ENCODE measurements at regions not wholly inside any gene's neighbourhood (a gene's known extent, or its start where the extent isn't known, plus 50 kb on each side); places are given as distances from the start of the nearest gene placed in this dataset.
A peak's percentile ranks its signal among the peaks of the same experiment; 100 is the strongest.
"Not testable (repeated sequence)": the region's sequence is repeated elsewhere in the genome, so short reads cannot be mapped to it uniquely, and the experiment has no call there.

DNA sequence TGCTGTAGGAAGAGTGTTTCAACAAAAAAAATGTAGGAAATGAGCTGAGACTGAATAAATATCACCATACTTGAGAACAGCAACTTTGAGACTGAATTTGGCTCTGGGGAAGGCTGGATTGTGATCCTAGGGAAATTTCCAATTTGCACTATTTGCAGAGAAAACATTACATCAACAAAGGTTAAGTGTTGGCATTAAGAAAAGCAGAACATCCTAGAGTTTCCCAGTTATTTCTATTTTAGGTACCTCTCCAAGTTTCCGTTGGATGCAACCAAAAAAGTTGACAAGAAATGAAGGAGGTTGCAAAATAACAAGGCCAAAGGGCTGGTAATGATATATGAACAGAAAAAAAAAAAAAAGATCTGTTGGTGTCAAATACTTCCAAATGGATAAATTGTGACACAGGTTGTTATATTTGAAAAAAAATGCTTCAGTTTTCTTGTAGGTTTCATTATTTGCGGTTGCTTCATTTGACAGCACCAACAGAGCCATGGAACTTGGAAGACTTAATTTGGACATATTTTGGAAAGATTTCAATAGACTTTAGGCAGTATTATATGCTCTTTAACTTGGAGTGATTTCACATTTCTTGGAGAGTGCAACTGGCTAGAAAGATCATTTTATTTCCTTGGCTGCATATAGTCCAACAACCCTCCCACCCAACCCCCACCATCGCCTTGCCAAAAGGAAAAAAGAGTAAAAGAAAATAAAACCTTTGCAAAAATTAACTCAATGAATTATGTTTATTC lies 230.8 kb downstream of the ZNF608 start:
- no peak for DNase-seq (ENCODE audit: low read depth)

DNA sequence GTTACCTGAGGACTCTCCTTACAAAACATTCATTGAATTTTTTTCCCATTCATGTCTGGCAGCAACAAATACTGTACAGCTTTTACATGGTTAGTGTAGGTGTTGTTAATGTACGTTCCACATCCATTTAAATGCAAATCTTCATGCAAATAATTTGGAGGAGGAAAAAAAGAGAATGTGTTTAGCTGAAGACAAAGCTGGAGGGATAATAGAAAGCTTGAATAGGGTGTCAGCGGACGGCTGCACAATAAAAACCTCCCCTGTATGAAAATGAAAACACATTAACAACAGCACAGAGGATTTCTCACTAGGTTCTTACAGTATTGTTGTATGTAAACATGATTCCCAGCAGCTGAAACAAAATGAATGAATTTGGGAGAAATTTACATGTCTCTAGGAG lies 231.5 kb downstream of the ZNF608 start:
- DNase-seq (ENCODE audit: low read depth) = no peak

DNA sequence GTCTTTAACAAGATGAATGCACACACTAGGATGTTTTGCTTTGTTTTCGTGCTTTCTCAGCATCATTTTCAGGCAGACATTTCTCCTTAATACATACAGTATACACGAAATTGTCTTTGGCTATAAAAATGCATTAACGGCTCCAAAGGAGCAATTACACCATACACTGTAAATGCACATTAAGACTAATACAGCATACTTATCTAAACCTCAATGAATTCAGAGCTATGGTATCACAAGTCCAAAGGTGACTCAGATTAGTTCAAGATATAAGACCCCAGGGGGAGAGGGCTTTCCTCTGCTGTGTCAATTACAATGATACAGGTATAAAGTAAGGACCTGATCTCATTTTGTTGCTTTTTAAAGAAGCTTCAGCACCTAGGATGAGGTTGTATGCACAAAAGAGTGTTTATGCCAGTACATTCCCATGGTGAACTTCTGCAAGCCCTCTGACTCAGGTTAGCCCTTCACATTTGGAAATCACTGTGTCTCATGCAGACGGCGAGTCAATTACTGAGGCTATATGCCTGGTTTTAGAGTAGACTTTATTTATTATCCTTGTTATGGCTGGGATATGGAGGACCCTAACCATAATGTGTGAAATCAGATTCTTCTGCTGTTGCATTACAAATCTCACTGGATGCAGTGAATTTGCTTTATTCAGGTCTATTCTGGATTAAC lies 233.3 kb downstream of the ZNF608 start:
- no peak for DNase-seq (ENCODE audit: low read depth)

DNA sequence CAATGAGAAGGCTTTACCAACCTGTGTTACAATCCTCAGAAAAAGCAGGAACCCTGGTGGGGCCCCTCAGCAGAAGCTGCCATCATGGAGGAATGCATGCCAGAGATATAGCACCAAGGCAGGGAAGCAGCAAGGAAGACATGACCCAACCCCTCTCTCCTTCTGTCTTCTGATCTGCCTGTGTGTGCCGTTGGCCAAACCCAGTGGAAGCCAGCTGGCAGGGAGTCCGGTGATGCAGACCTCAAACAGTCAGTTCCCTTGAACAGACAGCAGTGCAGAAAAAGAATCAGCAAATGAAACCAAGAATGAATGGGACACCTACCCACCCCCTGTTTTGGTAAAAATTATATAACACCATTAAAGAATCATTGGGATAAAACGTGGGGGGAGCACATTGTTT lies 234.2 kb downstream of the ZNF608 start:
- DNase-seq (ENCODE audit: low read depth) = peak; percentile 45

DNA sequence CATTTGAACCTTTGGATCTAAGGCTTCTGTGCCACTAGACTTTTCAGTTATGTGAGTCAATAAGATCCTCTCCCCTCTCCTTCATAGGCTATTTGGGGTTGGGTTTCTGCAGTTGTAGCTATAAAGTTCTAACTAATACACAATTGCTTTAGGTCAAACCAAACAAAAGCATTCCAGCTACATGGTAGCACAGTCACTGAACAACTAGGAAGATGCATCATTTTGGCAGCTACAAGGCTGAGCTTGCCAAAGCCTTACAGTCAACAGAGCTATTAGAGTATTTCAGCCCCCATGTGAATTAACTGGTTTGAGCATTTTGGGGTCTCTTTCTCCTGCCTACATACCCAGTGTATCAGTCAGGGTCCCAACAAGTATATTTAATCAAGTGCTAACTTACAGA lies 234.6 kb downstream of the ZNF608 start:
- no peak for DNase-seq (ENCODE audit: low read depth)

DNA sequence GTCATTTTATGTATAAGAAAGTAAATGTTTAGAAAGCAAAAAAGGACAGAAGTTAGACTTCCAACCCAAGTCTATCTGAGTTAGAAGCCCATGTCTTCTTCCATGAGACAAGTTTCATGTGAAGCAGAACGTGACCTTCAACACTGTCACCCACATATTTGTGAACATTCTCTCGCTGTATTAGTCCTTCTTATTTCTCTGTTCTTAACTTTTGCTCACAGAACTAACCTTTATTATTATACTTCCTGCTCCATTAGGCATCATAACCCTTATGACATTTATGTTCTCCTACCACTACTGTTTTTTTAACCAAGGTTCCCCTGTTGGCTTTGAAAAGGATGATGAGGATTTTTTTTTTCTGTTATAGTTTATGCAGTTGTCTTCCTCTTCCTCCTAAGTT lies 238.8 kb downstream of the ZNF608 start:
- DNase-seq (ENCODE audit: low read depth) = no peak

DNA sequence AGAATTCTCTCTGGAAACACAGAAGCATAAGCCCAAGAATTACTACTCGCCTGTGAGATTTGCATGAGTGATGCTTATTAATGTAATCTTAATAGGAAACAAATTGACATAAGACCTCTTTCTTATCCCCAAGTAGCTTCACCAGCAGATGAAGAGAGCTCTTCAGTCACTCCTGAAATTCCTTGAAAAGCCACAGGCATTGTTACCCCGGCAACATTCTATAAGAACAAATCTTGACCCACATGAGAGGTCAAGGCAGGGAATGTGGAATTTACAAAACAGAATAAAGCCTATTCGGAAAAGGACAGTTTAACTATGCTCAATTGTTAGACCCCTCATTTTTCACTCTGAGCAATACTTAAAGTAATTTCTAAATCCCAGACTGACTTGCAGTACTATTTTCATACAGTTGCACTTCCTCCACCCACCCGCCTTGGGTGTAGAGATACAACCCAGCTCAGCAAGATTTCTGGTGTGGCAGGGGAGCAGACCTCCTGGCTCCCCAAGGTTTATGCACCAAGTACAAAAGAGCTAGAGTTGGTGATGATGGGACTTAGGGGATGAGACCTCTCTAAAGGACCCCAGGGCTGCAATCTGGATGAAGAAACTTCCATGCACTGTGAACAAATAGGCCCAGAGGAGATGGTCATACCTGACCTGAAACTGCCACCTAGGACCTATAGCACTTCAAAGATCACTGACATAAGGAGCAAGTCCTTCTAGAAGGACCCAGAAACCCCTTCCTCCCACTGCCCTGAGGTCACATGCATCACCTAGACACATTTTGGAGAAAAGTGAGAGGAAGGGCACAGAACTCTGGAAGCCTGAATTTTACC lies 242.1 kb downstream of the ZNF608 start:
- DNase-seq (ENCODE audit: low read depth) = peak; percentile 24

DNA sequence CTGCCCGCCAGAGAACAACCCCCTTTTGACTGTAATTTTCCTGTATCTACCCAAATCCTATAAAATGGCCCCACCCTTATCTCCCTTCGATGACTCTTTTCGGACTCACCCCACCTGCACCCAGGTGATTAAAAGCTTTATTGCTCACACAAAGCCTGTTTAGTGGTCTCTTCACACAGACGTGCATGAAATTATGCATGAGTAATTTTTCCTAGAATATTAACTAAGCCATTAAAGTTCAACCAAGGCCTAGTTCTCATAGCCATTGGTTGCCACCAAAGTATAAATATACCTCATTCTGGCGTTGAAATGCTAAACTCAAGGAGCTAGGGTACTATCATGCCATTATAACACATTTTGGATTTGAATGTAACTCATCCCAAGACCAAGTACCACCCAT lies 243.9 kb downstream of the ZNF608 start:
- DNase-seq (ENCODE audit: low read depth) = no peak

DNA sequence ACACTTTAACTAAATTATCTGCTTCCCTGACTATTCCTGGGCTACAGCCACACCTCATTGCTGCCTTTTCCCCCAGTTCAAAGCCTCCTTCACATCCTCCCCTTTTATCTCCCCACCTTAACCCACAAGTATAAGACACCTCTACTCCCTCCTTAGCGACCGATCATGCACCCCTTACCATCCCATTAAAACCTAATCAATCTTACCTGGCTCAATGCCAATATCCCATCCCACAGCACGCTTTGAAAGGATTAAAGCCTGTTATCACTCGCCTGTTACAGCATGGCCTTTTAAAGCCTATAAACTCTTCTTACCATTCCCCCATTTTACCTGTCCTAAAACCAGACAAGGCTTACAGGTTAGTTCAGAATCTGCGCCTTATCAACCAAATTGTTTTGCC lies 246.6 kb downstream of the ZNF608 start:
- not testable (repeated sequence) for DNase-seq (ENCODE audit: low read depth)

DNA sequence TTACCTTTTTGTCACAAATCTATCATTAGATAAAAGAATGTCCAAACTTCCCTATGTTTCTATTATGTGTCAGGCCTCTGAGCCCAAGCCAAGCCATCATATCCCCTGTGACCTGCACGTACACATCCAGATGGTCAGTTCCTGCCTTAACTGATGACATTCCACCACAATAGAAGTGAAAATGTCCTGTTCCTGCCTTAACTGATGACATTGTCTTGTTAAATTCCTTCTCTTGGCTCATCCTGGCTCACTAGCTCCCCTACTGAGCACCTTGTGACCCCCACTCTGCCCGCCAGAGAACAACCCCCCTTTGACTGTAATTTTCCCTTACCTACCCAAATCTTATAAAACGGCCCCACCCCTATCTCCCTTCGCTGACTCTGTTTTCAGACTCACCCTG lies 249.5 kb downstream of the ZNF608 start:
- not testable (repeated sequence) for DNase-seq (ENCODE audit: low read depth)

DNA sequence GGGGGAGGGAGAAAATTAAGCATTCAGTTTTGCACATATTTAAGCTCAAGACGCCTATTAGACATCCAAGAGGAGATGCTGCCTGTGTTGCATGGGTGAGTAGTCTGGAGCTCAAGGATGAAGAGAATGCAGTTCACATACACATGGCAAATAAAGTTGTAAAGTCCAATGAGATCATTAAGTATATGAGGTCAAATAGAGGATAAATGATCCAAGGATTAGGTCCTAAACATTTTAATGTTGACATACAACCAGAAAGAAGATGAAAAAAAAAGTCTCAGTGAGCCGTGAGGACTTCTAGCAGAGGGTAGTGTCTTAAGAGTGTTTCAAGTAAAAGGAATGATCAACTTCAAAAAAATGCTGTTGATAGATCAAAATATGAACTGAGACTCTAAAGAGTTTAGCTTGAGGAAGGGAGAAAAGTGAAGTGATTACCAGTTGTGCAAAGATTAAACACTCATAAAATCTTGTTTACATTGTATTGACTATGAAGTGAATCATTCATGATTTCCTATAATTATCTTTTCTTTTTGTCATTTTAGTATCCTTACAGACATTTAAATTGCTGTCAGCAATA lies 251.8 kb downstream of the ZNF608 start:
- DNase-seq (ENCODE audit: low read depth) = no peak

DNA sequence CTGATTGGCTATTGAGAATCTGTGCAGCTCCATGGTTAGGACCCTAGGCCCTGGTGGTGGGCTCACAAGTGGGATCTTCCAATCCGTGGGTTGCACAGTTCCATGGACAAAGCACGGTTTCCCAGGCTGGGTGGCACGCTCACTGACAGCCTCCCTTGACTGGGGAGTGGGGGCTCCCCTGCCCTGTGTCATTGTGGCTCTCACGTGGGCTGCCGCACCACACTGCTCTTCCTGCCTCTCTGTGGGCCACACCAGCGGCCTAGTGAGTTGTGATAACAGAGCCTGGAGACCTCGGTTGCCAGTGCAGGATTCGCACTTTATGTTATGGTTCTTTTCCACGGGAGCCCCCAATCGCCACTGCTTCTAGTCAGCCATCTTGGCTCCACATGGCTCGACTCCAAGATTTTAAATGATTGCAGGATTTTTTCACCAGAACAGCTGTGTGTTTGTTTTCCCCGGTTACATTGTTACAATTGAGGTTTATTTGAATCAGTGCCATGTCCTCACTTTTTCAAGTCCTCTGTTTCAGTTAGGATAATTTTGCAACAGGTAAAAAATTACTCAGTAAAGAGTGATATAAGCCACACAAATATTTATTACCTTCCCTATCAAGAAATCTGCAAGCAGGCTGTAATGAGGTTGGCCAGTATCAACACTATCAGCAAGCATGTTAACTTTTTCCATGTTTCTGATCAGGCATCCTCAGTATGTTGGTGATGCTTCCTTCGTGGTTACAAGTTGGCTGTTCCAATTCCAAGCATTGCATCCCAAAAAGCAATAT lies 253.8 kb downstream of the ZNF608 start:
- peak; percentile 37 for DNase-seq (ENCODE audit: low read depth)

DNA sequence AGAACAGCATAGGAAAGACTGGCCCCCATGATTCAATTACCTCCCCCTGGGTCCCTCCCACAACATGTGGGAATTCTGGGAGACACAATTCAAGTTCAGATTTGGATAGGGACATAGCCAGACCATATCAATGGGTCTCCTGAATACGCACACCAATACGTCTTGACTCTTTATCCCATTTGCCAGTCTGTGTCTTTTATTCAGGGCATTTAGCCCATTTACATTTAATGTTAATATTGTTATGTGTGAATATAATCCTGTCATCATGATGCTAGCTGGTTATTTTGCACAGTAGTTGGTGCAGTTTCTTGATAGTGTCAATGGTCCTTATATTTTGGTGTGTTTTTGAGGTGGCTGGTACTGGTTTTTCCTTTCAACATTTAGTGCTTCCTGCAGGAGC lies 256.1 kb downstream of the ZNF608 start:
- DNase-seq (ENCODE audit: low read depth) = not testable (repeated sequence)

DNA sequence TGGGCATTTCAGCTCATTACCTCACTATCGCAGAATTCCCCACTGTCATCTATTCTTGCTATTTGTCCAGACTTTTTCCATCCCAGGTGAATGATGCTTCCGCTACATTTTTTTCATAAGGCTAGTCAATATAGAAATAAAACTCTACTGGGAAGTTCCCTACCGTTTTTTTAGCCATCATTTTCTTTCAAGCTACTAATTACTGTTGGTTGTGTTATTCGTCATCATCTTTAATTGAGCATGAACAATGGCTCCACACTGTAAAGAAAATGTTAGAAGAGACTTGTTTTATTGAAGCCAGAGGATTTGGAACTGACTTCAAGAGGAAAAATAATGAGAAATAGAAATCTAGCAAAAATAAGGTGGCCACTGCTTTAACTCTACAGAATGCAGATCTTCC lies 265.0 kb downstream of the ZNF608 start:
- DNase-seq (ENCODE audit: low read depth) = no peak

DNA sequence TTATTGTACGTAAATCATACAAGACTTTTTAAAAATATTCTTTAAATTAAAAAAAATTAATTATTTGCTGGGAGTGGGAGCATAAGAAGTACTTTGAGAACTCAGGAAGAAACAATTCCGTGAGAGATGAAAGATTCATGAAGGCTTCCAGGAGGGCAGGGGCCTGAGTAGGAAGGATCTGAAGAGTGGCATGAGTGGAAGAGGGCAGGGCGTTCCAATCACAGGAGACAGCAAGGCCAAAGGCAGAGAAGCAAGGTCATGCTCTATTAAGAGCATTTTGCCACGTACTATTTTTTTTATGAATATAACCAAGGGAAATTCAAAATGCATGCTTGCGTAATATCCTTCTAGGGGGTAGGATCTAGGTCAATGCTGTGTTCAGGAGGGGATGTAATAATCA lies 265.5 kb downstream of the ZNF608 start:
- DNase-seq (ENCODE audit: low read depth) = no peak

DNA sequence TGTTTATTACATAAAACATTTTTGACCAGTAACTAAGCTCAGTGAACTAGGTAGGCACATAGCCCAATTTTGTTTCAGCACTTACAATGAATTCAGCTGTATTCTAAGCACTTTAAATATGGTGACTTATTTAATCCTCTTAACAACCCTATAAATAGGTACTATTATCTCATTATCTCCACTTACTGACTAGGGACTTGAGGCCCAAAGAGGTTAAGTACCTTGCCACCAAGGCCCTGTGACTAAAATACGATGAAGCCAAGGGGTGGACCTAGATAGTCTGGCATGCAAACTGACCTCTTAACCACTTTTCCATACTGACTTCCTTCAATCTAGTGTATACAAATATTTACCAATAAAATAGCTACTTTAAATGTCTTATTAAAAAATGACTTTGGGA lies 266.4 kb downstream of the ZNF608 start:
- no peak for DNase-seq (ENCODE audit: low read depth)

DNA sequence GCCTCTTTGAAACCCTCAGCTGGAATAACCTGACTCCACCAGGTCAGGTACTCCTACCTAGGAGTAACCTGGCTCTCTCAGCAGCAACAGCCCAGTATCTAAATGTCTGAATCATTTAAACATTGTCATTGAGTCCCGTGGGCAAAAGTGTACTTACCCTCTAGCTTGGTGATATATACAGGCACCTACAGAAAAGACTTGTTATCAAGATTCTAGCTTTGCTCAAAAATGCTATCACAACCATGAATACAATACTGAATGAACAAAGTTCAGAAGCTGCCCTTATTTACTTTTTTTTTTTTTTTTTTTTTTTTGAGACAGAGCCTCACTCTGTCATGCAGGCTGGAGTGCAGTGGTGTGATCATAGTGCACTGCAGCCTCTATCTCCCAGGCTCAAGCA lies 268.2 kb downstream of the ZNF608 start:
- no peak for DNase-seq (ENCODE audit: low read depth)

DNA sequence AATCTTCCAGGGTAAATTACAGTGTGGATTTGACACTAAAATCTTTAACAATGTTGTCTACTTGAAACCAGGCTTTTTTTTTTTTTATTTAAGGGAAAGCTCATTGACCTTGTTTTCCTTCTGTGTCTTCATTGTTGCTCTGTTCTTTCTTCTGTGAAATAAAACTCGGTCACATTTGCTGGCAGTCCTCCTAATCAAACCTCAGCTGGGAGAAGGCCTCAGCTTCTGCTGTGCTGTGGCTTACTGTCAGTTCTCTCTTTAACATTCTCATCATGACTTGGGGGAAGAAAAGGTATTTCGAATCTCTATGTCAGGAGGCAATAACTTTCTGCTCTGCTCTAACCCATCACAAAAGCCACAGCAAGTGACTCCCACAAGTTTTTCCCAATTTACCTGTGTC lies 268.9 kb downstream of the ZNF608 start:
- peak; percentile 30 for DNase-seq (ENCODE audit: low read depth)

DNA sequence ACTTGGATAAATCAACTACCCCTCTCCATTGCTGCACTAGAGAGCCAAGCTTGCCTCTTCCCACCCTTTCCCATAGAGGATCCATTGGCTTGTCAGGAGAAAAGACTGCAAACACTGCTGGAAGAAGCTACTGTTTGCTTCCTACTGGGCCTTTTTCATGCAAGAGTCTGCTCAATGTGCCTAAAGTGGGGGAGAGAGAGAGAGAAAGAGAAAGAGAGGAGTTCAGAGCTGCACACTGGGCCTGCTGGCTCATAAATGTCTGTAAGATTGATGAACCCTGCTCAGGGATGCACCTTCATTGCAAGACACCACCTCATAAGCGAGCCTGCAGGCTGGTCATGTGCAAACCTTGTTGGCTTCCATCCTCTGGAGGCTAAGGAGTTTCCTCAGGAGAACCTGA lies 269.4 kb downstream of the ZNF608 start:
- no peak for DNase-seq (ENCODE audit: low read depth)

DNA sequence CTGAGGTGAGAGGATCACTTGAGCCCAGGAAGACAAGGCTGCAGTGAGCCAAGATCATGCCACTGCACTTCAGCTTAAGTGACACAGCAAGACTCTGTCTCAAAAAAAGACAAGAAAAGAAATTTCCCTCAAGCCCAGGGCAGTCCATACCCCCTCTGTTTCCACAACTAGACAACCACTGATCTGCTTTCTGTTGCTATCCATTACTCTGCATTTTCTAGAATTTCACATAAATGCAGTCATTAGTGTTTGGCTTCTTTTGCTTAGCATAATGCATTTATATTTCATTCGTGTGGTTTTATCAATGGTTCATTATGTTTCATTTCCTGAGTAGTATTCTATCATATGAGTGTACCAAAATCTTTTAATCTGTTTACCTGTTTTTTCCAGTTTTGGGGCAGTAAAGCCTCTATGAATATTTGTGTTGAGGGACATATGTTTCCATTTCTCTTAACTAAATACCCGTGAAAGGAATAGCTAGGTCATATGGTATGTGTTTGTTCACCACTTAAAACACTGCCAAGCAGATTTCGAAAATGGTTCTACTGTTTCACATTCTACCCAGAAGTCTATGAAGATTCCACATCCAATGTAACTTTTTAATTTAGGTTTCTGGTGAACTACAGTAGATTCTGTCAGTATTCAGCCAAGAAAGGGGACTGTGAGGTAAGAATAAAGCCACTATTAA lies 271.8 kb downstream of the ZNF608 start:
- no peak for DNase-seq (ENCODE audit: low read depth)
